Spinal cord (tissue), 9 donors: ENCODE measurements at regions not wholly inside any gene's neighbourhood (a gene's known extent, or its start where the extent isn't known, plus 50 kb on each side); places are given as distances from the start of the nearest gene placed in this dataset.
"Not testable (repeated sequence)": the region's sequence is repeated elsewhere in the genome, so short reads cannot be mapped to it uniquely, and the experiment has no call there.

Experiments
- DNase-seq, 6 donors: peaks; one replicate each; pipeline versions ENCODE4 v3.0.0 to v3.0.0-alpha.2; 2013 to 2015; ENCODE audit warnings: low spot score in 6 of 6, low read depth in 4 of 6
- H3K27ac ChIP-seq: one replicate; pipeline ENCODE4 v1.5.1; 2013; ENCODE audit warnings: low read depth, low read length, control low read depth
- H3K27me3 ChIP-seq: one replicate; pipeline ENCODE4 v1.6.1; 2013; ENCODE audit warnings: low read length; ENCODE audit not compliant: control insufficient read depth, insufficient read depth
- H3K36me3 ChIP-seq: one replicate; pipeline ENCODE4 v1.6.1; 2013; ENCODE audit warnings: low read length; ENCODE audit not compliant: control insufficient read depth, insufficient read depth
- H3K4me1 ChIP-seq: one replicate; pipeline ENCODE4 v1.6.1; 2013; ENCODE audit warnings: low read length; ENCODE audit not compliant: control insufficient read depth, insufficient read depth
- H3K4me3 ChIP-seq: one replicate; pipeline ENCODE4 v1.5.1; 2013; ENCODE audit warnings: low read depth, low read length, control low read depth
- H3K9me3 ChIP-seq: one replicate; pipeline ENCODE4 v1.6.1; 2013; ENCODE audit warnings: low read length; ENCODE audit not compliant: control insufficient read depth, insufficient read depth
- WGBS: methylation state at CpG from one replicate; pipeline ENCODE4 v1.1.5; 2013; ENCODE audit warnings: missing lambda C conversion rate; ENCODE audit not compliant: insufficient coverage; 5-methylcytosine and 5-hydroxymethylcytosine counted together
- donor health status: healthy.

DNA sequence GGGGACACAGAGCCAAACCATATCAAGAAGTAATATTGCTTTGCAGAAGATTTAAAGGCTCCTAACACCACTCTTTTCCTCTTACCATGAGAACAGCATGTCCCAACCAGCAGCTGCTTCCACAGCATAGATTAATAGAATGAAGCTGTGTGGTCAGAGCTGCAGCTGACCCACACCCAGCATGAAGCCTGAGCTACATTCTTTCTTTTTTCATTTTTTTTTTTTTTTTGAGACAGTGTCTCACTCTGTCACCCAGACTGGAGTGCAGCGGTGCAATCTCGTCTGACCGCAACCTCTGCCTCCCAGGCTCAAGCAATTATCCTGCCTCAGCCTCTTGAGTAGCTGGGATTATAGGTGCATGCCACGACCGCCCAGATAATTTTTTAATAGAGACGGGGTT, 289.8 kb downstream of the RAD51AP2 start:
- Histone ChIP-seq H3K27ac (no peak overlapping the region), H3K36me3 (no peaks in the 10 kb centered on the region), H3K27me3 (no peaks in the 10 kb centered on the region), H3K4me1 (no peaks in the 10 kb centered on the region), H3K9me3 (no peaks in the 10 kb centered on the region), H3K4me3 (no peak overlapping the region)
- 72% methylated on average over 3 of the region's 6 CpGs for WGBS
- no peak for DNase-seq

DNA sequence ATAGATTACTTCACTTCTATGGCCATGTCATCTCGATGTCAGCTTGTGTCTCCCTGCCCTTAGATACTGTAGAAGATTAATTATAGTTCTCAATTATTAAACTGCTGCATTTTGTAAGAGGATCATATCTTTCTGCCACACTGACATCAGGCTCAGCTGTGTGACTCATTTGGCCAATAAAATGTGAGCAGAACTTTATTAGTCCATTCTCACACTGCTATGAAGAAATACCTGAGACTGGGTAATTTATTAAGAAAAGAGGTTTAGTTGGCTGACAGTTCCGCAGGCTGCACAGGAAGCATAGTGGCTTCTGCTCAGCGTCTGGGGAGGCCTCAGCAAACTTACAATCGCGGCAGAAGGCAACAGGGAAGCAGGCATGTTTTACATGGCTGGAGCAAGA, 290.4 kb downstream of the RAD51AP2 start:
- H3K4me3 ChIP-seq = no peak overlapping the region
- no CpG with 5 or more reads among the region's 5 CpGs for WGBS
- no peaks in the 10 kb centered on the region for H3K4me1 ChIP-seq
- no peaks in the 10 kb centered on the region for H3K27me3 ChIP-seq
- DNase-seq = no peak
- H3K27ac ChIP-seq = no peak overlapping the region
- H3K9me3 ChIP-seq = no peaks in the 10 kb centered on the region
- no peaks in the 10 kb centered on the region for H3K36me3 ChIP-seq

DNA sequence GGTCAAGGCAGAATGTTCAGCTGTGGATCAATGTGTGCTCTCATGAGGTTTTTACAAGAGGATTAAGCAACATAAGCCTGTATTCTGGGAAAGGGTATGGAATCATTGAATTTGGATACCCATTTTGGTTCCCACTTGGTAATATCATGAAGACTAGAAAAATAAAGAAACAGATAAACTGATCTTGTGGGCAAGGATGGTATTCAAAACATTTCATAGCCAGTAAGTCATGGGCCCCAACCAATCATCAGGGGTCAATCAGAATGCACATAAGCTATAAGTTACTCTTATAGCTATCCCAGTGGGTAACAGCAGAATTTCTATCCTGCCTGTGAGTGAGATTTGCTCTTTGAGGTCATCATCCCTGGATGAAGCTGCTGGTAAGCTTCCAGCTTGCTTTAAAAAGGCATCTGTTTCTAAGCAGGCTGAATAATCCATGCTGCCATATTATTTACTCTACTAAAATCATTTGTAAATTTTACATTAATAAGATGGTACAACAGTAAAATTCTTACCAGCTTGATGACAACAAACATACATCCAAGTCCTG, 291.2 kb downstream of the RAD51AP2 start:
- no peak for DNase-seq
- no peaks in the 10 kb centered on the region for H3K9me3 ChIP-seq
- H3K4me3 ChIP-seq = no peak overlapping the region
- no peaks in the 10 kb centered on the region for H3K4me1 ChIP-seq
- H3K36me3 ChIP-seq = no peaks in the 10 kb centered on the region
- H3K27ac ChIP-seq = no peak overlapping the region
- H3K27me3 ChIP-seq = no peaks in the 10 kb centered on the region

DNA sequence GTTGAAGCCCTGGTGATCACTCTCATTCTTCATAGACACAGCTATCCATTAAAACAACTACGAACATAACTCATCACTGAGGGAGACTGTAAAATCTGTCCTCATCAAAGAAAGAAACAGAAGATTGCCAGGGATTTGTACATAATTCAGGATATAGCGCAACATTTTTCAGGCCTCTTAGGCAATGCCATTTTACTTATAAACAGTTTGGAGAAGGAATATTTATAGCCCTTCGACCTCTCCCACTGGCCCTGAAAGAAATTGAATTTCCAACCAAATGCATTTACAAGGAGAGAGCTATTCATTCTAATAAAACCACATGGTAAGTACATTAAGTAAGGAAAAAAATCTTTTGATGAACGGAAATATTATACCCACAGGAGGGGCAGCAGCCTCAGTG, 295.0 kb downstream of the RAD51AP2 start:
- DNase-seq = peak in 1 of 6 donors; percentile 26
- Histone ChIP-seq H3K4me1 (no peaks in the 10 kb centered on the region), H3K36me3 (no peaks in the 10 kb centered on the region), H3K9me3 (no peaks in the 10 kb centered on the region), H3K27me3 (no peaks in the 10 kb centered on the region), H3K4me3 (no peak overlapping the region), H3K27ac (no peak overlapping the region)
- no CpG with 5 or more reads among the region's 4 CpGs for WGBS

DNA sequence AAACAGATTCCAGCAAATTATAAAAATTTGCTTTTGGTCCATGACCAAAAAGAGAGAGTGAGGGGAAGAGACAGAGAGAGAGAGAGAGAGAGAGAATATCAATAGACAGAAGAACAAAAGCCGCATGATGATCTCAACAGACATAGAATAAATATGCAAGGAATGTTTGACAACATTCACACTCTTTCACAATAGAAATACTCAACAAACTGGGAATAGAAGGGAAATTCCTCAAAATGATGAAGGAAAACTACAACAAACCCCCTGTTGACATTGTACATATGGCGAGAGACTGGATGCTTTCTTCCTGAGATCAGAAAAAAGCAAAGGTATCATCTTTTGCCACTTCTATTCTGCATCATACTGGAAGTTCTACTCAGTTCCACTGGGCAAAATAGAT, 309.7 kb downstream of the RAD51AP2 start:
- H3K27ac ChIP-seq = no peak overlapping the region
- H3K27me3 ChIP-seq = no peaks in the 10 kb centered on the region
- no peaks in the 10 kb centered on the region for H3K4me1 ChIP-seq
- no peaks in the 10 kb centered on the region for H3K36me3 ChIP-seq
- H3K4me3 ChIP-seq = no peak overlapping the region
- DNase-seq = no peak
- WGBS = no CpG with 5 or more reads among the region's 2 CpGs
- H3K9me3 ChIP-seq = no peaks in the 10 kb centered on the region

DNA sequence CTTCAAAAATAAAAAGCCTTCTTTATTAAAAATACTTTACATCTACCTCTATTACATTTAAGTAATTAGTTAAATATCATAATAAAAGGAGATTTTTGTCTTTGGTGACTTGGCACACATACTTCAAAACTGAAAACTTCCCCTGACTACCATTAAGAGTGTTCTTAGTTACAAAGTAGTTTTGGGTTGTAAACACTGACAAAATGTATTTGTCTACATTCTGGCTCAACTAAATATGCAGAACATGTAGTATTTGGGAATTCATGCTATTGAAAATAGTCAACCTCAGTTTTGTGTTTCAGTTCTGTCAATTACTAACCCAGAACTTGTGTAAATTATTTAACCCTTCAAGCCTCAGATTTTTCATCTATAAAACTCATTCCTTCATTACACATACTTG, 311.5 kb downstream of the RAD51AP2 start:
- no peak overlapping the region for H3K27ac ChIP-seq
- no peaks in the 10 kb centered on the region for H3K36me3 ChIP-seq
- DNase-seq = no peak
- H3K9me3 ChIP-seq = no peaks in the 10 kb centered on the region
- no peaks in the 10 kb centered on the region for H3K4me1 ChIP-seq
- no peaks in the 10 kb centered on the region for H3K27me3 ChIP-seq
- H3K4me3 ChIP-seq = no peak overlapping the region

DNA sequence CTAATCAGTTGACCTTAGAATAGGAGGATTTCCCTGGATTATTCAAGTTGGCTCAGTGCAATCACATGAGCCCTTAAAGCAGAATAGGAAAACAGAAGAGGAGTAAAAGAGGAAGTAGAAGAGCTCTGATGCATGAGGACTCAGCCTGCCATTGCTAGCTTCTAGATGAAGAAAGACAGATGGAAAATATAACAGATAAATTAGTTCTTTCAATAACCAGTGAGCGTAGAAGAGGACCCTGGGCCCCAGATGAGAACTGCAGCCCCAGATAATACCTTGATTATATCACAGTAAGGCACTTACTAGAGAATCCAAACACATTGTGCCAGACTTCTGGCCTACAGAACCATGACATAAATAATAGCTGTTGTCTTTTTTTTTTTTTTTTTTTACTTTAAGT, 314.0 kb downstream of the RAD51AP2 start:
- not testable (repeated sequence) for H3K27me3 ChIP-seq, H3K4me3 ChIP-seq, DNase-seq, H3K4me1 ChIP-seq, H3K36me3 ChIP-seq, H3K9me3 ChIP-seq, H3K27ac ChIP-seq
- no CpG with 5 or more reads among the region's 1 CpG for WGBS

DNA sequence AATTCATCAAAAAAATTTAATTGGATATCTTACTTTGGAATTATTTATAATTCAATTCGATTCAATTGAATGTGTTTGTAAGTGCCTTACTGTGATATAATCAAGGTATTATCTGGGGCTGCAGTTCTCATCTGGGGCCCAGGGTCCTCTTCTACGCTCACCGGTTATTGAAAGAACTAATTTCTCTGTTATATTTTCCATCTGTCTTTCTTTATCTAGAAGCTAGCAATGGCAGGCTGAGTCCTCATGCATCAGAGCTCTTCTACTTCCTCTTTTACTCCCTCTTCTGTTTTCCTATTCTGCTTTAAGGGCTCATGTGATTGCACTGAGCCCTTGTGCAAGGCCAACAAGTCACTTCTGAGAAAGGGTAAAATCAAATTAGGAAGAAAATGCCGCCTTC, 315.6 kb downstream of the RAD51AP2 start:
- not testable (repeated sequence) for H3K9me3 ChIP-seq, H3K4me3 ChIP-seq, H3K27me3 ChIP-seq, H3K4me1 ChIP-seq, DNase-seq, H3K36me3 ChIP-seq, H3K27ac ChIP-seq
- 100% methylated on average over 1 of the region's 4 CpGs for WGBS

DNA sequence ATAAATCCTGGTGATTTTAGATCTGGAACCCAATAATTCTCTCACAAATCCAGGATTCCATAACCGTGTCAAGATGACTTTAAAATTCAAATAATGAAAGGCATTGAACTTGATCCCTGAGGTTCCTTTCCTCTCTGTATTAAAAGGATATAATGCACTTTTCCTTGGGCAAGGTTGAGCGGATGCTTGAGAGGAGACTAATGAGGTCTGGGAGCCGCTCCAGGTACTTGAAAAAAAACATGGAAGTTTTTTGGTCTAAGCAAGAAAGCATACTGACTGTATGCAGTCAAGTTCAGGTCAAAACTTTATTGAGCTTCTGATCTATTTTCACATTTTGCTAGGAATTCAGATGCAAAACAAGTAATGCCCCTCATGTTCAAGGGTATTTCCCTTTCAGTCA, 318.5 kb downstream of the RAD51AP2 start:
- Histone ChIP-seq H3K4me1 (no peaks in the 10 kb centered on the region), H3K9me3 (no peaks in the 10 kb centered on the region)

DNA sequence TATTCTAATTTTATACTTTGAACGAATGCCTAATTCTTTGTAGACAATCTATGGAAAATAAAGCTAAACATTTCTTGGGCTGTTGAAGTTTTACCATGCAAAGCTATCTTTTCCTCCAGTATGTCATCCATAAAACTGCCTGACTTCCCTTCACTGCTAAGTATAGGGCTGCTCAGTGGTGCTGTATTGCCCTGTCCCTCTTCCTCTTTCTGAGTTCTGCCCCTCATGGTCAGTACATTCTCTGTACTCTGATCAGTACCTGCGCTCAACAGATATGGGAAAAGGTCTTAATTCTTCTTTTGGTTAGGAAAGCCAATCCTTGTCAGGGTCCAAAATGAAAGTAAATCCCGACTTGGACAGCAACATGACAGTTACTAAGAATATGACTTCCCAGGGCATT, 321.9 kb downstream of the RAD51AP2 start:
- Histone ChIP-seq H3K4me1 (no peaks in the 10 kb centered on the region), H3K27me3 (no peaks in the 10 kb centered on the region), H3K9me3 (no peaks in the 10 kb centered on the region), H3K27ac (no peak overlapping the region), H3K36me3 (no peaks in the 10 kb centered on the region), H3K4me3 (no peak overlapping the region)
- no peak for DNase-seq
- WGBS = 100% methylated on average over 2 of the region's 3 CpGs

More for the DNA sequence above, 318.5 kb downstream of the RAD51AP2 start:
- Histone ChIP-seq H3K27ac (no peak overlapping the region), H3K4me3 (no peak overlapping the region), H3K27me3 (no peaks in the 10 kb centered on the region), H3K36me3 (no peaks in the 10 kb centered on the region)
- peak in 1 of 6 donors; percentile 17 for DNase-seq
- WGBS = 75% methylated on average over 1 of the region's 3 CpGs
